ENCODE measurements at regions not wholly inside any gene's neighbourhood (a gene's known extent, or its start where the extent isn't known, plus 50 kb on each side); places are given as distances from the start of the nearest gene placed in this dataset.
"Not testable (repeated sequence)": the region's sequence is repeated elsewhere in the genome, so short reads cannot be mapped to it uniquely, and the experiment has no call there.

- not testable (repeated sequence) for DNase-seq
These were observed 347.7 kb upstream of the TMEFF2 start for GRCh38 chr2:192542148-192543066.

DNA sequence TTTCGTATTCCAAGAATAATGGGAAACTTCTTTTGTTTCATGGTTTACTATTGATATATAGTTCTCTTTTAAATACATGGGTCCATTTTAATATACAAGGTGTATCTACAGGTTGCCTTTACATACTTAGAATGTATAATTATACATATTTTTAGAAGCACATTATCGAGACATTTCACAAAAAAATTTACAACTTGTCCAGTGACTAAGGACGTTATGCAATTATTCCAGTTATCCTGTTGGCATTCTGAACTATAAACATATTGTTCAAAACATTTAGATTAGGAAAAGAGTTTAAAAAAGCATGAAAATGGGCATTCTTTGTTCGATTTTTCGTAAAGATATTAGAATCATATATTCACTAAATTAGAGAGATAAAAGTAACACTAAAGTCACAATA, 344.6 kb upstream of the TMEFF2 start:
- DNase-seq, result no peak

- DNase-seq, result no peak
These were observed 342.3 kb upstream of the TMEFF2 start for GRCh38 chr2:192536922-192537624.

DNA sequence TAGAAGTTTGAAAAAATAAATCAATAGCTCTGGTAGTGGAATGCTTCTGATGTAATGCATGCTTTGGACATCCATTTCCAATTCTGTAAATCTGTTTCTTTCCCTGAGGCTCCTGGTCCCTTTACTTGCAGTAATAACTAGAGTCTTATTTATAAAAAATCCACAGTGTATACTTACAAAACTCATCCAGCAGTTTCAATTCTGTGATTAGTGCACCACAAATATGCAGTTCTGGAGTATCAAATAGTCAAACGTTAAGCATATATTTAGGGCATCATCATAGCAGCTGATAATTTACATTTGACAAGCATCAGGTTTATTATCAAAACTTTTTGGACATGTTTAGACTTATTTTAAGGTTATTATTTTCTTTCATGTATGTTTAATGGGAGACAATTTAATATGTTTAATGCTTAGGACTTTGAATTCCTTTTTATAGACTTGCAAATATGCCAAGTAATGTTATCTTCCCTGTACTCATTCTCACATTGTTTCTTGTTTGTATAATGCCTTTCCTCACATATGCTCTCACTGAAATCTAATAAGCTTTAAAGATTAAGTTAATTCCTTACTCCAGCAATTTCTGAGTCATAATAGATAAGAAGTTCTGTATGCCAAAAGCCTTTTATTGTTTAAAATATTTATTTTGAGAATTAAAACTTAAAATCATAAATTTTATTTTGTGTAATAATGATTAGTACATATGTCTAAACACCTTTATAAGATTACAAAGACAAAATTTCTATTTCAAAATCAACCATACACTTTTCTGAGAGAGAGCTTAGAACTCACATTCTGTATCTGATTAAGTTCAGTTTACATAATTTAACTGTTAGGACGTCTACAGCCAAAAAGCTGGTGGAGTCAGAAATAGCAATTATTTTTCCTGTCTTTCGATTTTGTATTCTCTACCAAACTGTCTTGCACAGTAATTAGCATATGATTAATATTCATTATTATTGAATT, 341.5 kb upstream of the TMEFF2 start:
- DNase-seq, result no peak

DNA sequence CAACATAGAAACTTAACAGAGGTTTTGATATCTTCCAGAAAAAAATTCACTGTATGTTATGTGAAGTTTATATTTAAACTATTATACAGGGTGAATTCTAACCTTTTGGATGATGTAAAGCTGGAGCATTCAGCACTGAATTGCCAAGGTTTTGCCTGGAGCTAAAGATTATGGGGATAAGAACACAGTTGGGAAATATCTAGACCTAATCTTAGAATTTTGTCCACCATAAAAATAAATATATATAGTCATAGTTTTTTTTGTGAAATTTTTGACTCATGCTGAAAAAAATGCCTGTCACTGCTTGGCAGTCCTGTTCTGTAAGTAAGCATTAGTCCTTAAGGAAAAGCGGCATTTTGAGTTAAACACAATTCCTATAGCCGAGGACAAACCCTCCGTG, 339.3 kb upstream of the TMEFF2 start:
- no peak for DNase-seq

GRCh38 chr2:192524642-192525251, 330.0 kb upstream of the TMEFF2 start:
- not testable (repeated sequence) for DNase-seq

DNA sequence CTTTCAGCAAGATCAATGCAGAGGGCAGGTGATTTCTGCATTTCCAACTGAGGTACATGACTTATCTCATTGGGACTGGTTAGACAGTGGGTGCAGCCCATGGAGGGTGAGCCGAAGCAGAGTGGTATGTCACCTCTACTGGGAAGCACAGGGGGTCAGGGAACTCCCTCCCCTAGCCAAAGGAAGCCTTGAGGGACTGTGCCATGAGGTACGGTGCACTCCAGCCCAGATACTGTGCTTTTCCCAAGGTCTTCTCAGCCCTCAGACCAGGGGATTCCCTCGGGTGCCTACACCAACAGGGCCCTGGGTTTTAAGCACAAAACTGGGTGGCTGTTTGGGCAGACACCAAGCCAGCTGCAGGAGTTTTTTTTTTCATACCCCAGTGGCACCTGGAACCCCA, 329.5 kb upstream of the TMEFF2 start:
- DNase-seq, result not testable (repeated sequence)

DNA sequence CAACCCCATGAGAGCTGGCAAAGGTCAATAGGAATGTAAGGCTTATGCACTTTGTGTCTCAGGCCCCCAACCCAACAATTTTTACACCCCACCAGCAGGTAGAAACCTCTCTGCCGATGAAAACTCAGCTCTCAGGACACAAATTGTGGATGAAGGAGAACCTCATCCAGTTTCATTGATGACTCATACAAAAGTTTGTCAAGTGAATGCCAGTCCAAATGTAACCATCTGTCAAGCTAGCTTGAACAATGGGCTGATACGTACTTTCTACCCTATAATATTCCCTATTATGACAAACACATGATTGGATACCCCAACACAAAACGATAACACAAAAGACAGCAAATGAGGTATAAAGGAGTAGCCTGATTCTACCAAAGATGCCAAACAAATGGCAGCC, 321.2 kb upstream of the TMEFF2 start:
- DNase-seq, result no peak

GRCh38 chr2:192513575-192513974, 318.8 kb upstream of the TMEFF2 start:
- no peak for DNase-seq

DNA sequence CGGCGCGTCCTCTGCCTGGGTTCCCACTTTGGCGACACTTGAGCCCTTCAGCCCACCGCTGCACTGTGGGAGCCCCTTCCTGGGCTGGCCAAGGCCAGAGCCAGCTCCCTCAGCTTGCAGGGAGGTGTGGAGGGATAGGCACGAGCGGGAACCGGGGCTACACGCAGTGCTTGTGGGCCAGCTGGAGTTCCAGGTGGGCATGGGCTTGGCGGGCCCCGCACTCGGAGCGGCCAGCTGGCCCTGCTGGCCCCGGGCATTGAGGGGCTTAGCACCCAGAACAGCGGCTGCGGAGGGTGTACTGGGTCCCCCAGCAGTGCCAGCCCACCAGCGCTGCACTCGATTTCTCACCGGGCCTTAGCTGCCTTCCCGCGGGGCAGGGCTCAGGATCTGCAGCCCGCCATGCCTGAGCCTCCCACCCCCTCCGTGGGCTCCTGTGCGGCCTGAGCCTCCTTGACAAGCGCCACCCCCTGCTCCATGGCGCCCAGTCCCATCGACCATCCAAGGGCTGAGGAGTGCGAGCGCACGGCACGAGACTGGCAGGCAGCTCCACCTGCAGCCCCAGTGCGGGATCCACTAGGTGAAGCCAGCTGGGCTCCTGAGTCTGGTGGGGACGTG, 313.2 kb upstream of the TMEFF2 start:
- DNase-seq, result not testable (repeated sequence)

DNA sequence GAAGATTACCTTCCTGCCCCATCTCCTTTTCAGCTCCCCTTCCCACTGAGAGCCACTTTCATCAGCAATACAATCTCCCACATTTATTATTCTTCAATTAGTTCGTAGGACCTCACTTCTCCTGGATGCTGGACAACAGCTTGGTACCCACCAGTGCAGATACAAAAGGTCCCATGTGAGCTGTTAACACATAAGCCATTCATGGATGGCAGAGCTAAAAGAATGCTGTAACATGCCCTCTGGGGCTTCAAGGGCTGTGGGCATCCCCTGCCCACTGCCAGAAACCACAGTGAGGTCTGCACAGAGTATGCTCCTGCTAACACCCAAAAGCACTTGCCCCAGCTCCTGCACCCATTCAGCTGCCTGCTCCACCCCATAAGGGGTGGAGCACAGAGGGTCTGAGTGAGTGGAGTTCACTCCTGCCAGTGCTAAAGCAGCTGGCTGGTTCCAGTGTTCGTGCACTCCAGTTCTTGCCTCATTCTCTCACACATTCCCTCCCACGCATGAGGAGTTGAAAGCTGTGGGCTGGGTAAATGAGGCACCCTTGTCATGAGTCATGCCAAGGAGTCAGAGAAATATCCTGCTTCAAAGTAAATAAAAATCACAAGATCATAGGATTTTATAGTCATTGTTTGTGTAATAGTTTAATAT, 305.9 kb upstream of the TMEFF2 start:
- no peak for DNase-seq

DNA sequence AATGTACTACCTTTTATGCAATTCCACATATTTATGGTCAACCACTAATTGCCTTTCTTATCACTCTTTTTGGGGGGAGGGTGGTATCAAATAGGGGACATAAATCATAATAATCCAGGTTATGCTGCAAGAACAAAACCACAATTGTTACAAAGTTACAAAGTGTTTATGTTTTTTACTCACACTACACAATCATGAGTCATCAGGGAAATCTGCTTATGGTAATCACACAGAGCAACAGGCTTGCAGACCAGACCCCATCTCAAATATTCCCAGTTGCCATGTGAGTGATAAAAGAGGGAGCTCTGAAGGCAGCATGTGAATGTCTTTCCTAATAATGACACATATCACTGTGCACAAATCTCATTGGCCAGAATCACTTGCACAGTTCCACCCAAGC, 304.7 kb upstream of the TMEFF2 start:
- no peak for DNase-seq

DNA sequence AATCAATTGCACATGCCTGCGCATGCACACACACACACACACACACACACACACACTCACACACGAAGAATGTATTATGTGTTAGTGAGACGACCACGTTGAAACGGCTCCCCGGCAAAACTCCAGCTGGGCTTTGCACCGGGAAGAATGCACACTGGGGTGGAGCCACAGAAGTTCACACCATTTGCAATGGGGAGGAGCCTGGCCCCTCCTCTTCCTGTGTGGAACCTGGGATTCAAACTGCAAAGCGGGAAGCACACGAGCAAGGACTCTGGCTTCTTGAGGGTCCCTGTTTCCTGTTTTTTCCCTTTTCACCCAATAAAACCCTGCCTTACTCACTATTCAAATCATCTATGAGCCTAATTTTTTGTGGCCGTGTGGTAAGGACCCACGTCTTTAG, 304.0 kb upstream of the TMEFF2 start:
- no peak for DNase-seq

DNA sequence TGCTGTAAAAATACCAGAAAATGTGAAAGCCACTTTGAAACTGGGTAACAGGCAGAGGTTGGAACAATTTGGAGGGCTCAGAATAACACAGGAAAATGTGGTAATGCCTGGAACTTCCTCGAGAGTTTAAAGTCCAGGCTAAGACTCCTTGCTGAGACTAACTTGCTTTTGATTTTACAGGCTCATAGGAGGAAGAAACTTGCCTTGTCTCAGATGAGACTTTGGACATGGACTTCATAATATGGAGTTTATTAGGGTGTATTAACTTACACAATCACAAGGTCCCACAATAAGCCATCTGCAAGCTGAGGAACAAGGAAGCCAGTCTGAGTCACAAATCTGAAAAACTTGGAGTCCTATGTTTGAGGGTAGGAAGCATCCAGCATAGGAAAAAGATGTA, 293.4 kb upstream of the TMEFF2 start:
- DNase-seq, result not testable (repeated sequence)

GRCh38 chr2:192487636-192488035, 292.9 kb upstream of the TMEFF2 start:
- DNase-seq, result no peak

DNA sequence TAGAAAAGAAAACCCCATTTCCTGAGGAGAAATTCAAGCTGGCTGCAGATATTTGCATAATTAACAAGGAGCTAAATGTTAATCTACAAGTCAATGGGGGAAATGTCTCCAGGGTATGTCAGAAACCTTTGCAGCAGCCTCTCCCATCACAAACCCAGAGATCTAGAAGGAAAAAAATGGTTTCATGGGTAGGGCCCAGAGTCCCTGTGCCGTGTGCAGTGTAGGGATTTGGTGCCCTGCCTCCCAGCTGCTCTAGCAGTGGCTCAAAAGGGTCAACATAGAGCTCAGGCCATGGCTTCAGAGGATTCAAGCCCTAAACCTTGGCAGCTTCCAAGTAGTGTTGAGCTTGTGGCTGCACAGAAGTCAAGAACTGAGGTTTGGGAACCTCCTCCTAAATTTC, 290.2 kb upstream of the TMEFF2 start:
- DNase-seq, result no peak

GRCh38 chr2:192480984-192481383, 286.3 kb upstream of the TMEFF2 start:
- no peak for DNase-seq

DNA sequence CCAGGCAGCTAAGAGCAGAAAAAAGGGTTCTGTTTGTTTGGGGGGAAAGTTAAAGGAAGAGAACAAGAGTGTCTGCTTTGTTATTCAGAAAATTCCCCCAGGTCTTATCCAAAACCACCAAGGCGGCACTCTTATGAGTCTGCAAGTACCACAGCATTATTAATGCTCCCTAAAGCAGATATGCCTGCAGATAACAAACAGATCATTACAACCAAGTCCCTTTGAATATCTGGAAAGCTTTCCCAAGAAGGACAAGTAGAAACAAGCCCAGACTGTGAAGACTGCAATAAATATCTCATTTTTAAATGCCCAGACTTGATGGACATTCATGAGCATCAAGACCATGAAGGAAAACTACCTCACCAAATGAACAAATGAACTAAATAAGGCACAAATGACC, 278.6 kb upstream of the TMEFF2 start:
- no peak for DNase-seq

- DNase-seq, result no peak
These were observed 277.2 kb upstream of the TMEFF2 start for GRCh38 chr2:192471982-192472381.

DNA sequence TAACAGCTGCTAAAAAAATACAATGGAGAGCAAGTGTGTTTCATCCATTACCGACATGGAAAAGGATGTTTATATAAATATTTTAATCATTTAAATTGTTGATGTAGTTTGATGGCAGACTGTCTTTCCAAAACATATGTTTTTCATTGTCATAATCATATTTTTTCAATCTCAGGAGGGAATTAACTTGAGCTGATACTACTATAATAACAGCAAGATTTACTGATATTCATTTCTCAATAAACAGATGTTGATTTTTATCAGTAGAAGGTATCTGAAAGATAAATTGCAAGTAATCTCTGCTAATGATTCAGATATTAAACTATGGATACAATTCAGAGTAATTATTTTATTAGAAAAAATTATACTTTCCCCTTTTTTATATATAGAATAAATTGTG, 274.9 kb upstream of the TMEFF2 start:
- DNase-seq, result no peak

DNA sequence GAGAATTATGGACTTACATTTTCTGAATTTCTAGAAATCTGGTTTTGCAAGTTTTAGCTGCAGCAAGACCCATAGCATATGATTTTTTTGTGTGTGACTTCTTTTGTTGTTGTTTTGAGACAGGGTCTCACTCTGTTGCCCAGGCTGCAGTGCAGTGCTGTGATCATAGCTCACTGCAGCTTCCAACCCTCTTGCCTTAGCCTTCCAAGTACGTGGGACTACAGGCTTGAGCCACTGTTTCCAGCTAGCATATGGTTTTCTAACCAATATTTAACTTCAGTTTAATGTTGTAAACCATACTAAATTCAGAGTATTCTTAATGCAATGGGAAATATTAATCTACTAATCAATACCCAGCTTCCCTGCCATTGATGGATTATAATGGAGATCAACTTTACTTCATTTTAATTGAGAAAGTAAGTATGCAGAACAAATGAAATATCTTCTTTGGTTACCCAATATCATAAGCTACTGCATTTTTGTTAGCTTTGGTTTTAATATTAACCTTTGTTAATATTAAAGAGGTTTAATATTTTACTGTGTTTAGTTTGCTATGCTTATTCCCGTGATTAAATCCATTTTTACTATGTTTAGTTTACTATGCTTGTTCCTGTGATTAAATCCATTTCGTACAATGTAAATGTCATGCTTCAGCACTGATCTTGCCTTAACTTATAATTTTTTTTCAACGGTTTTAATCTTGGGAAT, 273.4 kb upstream of the TMEFF2 start:
- no peak for DNase-seq
